Activated CD4-positive, alpha-beta T cell treated with anti-CD3 and anti-CD28 coated beads, Interleukin-2, amount 50 U/mL, for 4 hours (primary cell): ENCODE measurements at regions not wholly inside any gene's neighbourhood (a gene's known extent, or its start where the extent isn't known, plus 50 kb on each side); places are given as distances from the start of the nearest gene placed in this dataset.

Experiments used
- DNase-seq, 2 experiments: peaks; one replicate each; pipeline ENCODE4 v3.0.0-alpha.2; 2020

GRCh38 chr19:33948651-33949335 lies 152.1 kb downstream of the KCTD15 start:
- DNase-seq = no peak

- DNase-seq = no peak
Observed at GRCh38 chr19:33950091-33950750, 153.6 kb downstream of the KCTD15 start.

- no peak for DNase-seq
Observed at GRCh38 chr19:33953023-33953422, 156.4 kb downstream of the KCTD15 start.

DNA sequence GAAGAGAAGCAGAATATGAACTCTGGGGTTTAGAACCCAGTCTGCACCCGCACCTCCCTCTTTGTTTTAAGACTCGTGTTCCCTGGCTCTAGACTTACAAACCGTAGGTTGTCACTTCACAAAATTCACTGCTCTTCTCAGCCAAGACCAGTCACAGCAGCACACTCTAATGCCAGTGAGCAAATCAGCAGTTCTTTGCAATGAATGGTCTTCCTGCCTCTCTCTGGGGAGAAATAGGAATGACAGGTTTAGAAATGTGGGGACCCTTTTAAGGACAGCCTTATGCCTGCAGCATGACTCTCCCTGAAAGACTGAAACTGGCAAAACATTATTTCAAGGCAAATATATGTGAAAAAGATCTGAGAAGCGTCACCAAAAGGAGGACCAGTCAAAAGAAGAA lies 156.9 kb downstream of the KCTD15 start:
- DNase-seq = no peak

GRCh38 chr19:33954686-33955085 lies 158.0 kb downstream of the KCTD15 start:
- DNase-seq = no peak

GRCh38 chr19:33956941-33957340 lies 160.3 kb downstream of the KCTD15 start:
- DNase-seq = no peak

DNA sequence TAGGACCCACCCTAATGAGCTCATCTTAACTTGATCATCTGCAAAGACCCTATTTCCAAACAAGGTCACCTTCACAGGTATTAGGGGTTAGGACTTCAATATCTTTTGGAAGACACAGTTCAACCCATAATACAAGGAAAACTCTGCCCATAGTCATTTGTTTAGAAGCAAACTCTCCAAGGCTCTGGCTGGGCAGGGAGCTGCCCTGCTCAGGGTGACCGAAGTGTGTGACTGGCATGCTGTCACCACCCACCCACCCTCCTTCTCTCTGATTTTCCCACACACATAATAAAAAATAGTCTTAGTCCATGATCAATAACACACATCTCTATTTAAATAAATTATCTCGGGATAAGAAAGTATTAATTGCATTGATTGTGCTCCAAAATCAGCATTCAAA lies 161.1 kb downstream of the KCTD15 start:
- DNase-seq = no peak

DNA sequence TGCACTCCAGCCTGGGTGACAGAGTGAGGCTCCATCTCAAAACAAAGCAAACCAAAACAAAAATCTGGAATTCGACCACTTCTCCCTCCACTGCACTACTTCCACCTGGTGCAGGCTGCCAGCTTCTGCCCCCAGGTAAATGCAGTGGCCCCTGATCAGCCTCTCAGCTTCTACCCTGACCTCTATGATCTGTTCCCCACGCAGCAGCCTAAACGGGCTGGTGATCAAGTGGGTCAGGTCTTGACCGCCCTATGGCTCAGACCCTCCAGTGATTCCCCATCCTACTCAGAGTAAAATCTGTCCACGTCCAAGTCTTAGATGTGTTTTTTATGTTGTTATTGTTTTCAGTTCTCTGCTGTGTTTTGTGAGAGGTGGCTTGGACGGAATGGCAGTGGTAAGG lies 163.9 kb downstream of the KCTD15 start:
- no peak for DNase-seq

GRCh38 chr19:33962161-33962560 lies 165.5 kb downstream of the KCTD15 start:
- no peak for DNase-seq

DNA sequence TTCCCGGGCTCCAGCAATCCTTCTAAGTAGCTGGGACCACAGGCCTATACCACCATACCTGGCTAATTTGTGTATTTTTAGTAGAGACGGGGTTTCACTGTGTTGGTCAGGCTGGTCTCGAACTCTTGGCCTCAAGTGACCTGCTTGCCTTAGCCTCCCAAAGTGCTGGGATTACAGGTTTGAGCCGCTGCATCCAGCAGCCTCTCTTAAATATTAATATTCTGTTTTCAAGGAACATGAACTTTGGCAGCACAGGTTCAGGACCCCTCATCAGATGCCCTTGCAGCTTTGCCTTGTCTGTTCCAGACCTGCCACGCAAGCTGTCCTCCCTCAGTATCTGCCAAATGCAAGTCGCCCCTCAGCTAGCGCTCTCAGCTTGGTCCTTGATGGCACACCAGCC lies 166.8 kb downstream of the KCTD15 start:
- no peak for DNase-seq

DNA sequence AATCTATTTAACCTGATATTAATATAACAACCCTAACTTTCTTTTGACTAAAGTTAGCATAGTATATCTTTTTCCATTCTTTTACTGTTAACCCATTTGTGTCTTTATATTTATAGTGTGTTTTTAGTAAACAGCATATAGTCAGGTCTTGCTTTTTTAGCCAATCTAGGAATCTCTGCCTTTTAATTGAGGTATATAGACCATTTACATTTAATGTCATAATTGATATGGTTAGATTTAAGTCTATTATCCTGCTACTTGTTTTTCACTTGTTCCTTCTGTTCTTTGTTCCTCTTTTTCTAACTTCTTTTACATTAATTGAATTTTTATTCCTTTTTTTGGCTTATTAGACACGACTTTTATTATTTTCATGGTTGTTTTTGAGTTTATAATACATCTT lies 174.4 kb downstream of the KCTD15 start:
- no peak for DNase-seq

GRCh38 chr19:33977756-33978685 lies 181.4 kb downstream of the KCTD15 start:
- no peak for DNase-seq

DNA sequence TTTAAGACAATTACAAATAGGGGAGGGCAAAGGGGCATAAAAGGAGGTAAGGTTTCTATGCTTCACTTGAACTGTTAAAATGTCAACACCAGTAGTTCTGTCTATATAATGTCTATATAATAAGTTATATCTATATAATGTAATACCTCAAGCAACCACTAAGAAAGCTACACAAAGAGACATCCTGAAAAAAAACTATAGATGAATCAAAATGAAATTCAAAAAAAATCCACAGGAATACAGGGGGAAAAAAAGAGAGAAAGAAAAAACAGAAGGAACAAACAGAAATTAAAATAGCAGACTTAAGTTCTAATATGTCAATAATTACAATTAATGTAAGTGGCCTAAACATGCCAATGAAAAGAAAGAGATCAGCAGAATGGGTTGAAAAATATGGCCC lies 186.0 kb downstream of the KCTD15 start:
- DNase-seq = no peak

- no peak for DNase-seq
Observed at GRCh38 chr19:33988601-33989000, 183.7 kb upstream of the LSM14A start.

GRCh38 chr19:33997690-33998089 lies 174.6 kb upstream of the LSM14A start:
- DNase-seq = no peak

GRCh38 chr19:33998302-33998701 lies 174.0 kb upstream of the LSM14A start:
- no peak for DNase-seq

GRCh38 chr19:33998739-33999345 lies 173.5 kb upstream of the LSM14A start:
- no peak for DNase-seq

DNA sequence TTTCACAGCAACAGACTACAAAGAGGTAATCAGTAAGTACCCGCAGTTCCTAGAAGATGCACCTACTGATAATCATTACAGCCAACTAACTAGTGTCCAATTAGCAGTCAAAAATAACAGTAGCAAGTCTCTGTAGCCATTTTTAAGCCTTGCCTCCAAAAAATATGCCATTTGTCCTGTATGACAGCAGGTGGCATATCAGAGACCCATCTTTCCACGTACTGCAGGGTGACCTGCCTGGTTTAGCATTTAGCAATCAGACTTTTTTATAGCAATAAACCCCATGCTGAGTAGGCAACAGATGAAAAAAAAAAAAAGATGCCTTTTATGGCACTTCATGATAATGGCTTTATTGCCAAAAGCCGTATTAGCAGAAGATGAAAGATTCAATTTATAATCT lies 155.3 kb upstream of the LSM14A start:
- no peak for DNase-seq

DNA sequence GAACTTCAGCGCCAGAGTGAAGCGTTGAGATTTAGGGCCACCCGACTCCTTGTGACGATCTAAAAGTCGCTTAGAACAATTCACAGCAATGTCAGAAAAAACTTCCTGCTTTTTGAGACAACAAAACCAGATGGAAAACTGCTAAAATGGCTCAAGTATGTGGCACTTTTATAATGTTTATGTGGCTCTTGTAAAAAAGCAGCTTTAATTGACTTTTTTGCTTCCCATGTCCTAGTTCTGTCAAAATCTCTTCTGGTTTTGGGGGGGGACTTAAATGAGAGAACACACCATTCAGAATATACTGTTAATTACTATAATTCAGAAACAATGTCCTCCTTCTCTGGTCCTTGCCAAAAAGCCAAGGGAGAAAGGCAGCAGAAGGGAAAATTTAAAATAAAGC lies 154.7 kb upstream of the LSM14A start:
- no peak for DNase-seq

GRCh38 chr19:34018546-34018945 lies 153.8 kb upstream of the LSM14A start:
- DNase-seq = no peak

DNA sequence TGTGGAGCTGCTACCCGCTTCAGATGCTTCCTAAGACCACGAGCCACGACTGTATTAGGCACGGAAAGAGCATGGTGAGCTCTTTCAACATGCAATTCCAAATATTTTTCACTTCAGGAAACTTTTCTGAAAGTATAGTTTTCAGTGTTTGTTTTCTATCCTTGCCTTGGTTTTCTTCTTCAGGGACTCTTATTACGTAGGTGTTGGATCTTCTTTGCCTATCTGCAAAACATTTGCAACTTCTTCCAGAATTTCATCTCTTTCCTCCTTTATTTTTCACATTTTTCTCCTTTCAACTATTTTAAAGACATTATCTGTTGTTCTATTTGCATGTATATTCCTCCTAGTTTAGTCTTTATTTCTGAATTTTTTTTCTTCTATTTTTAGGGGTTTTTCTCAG lies 148.9 kb upstream of the LSM14A start:
- no peak for DNase-seq

GRCh38 chr19:34033880-34034279 lies 138.4 kb upstream of the LSM14A start:
- DNase-seq = no peak

DNA sequence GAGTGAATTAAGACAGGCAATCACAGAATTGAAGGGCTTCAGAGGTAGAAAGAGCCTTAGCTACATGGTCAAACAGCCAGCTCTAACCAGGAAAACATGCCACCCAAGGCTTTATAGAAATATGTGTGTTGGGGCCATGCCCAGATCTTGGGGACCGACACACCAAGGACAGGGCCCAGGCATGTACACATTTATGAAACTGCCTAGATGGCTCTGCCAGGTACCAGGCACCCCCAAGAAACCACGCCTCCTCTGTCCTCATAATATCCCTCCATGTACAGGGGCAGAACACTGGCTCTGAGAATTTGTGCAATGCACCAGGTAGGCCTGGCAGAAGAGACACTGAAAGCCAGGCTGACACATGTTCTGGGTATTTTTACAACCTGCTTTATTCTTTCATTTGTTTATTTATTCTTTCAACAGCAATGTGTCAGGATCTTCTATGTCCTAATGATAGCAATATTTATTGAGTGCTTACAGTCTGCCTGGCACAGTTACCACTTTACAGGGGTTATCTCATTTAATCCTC lies 137.9 kb upstream of the LSM14A start:
- DNase-seq = no peak
